Mammary epithelial cell (primary cell): ENCODE measurements at regions not wholly inside any gene's neighbourhood (a gene's known extent, or its start where the extent isn't known, plus 50 kb on each side); places are given as distances from the start of the nearest gene placed in this dataset.

ENCODE experiments used
- EZH2 ChIP-seq: IDR thresholded peaks from 2 replicates; pipeline ENCODE4 v1.6.1; 2012; ENCODE audit warnings: low read length, inconsistent platforms, borderline replicate concordance
- TF ChIP-seq, protein P1 (sequence below), 2 donors: IDR thresholded peaks in 1 of 2; conservative IDR thresholded peaks in 1 of 2; 2 replicates each; pipeline ENCODE4 v1.5.1; 2011 to 2012; ENCODE audit warnings: inconsistent platforms in 2 of 2, low read length in 2 of 2, mild to moderate bottlenecking in 2 of 2, control low read depth in 1 of 2, low read depth in 1 of 2; ENCODE audit not compliant: insufficient read depth in 1 of 2; ENCODE audit errors: extremely low read depth in 1 of 2

DNA sequence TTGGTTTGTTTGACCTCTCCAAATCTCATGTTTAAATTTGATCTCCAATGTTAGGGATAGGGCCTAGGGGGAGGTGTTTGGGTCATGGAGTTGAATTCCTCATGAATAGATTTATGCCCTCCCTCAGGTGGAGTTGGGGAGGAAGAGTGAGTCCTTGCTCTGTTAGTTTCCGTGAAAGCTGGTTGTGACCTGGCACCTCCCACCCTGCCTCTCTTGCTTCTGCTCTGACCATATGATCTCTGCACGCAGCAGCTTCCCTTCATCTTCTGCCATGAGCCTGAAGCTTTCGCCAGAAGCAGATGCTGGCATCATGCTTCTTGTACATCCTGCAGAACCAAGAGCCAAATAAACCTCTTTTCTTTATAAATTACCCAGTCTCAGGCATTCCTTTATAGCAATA is 231.6 kb upstream of the ERBB4 start:
- TF ChIP-seq, protein P1, sequence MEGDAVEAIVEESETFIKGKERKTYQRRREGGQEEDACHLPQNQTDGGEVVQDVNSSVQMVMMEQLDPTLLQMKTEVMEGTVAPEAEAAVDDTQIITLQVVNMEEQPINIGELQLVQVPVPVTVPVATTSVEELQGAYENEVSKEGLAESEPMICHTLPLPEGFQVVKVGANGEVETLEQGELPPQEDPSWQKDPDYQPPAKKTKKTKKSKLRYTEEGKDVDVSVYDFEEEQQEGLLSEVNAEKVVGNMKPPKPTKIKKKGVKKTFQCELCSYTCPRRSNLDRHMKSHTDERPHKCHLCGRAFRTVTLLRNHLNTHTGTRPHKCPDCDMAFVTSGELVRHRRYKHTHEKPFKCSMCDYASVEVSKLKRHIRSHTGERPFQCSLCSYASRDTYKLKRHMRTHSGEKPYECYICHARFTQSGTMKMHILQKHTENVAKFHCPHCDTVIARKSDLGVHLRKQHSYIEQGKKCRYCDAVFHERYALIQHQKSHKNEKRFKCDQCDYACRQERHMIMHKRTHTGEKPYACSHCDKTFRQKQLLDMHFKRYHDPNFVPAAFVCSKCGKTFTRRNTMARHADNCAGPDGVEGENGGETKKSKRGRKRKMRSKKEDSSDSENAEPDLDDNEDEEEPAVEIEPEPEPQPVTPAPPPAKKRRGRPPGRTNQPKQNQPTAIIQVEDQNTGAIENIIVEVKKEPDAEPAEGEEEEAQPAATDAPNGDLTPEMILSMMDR (conservative IDR thresholded peaks at IDR 0.05 in 1 of 2, IDR thresholded peaks at IDR 0.05 in 1 of 2; ENCODE audit: extremely low read depth in 1 of 2, insufficient read depth in 1 of 2, low read depth in 1 of 2, low read length in 2 of 2), result no peak
- no peak for TF ChIP-seq EZH2
